ENCODE measurements at regions not wholly inside any gene's neighbourhood (a gene's known extent, or its start where the extent isn't known, plus 50 kb on each side); places are given as distances from the start of the nearest gene placed in this dataset.

- TF ChIP-seq EP300 (IDR thresholded peaks at IDR 0.05; ENCODE audit: borderline replicate concordance in 1 of 2, low read depth in 2 of 2, low read length in 2 of 2) (no peak), ZNF274 (IDR thresholded peaks at IDR 0.05; ENCODE audit: borderline replicate concordance, extremely low read depth, low read length) (no peak), SIN3A (conservative IDR thresholded peaks at IDR 0.05 in 1 of 2, IDR thresholded peaks at IDR 0.05 in 1 of 2; ENCODE audit: low read depth in 1 of 2, low read length in 2 of 2) (no peak), FOSL1 (IDR thresholded peaks at IDR 0.05; ENCODE audit: insufficient read depth, low read depth, low read length) (no peak), BRCA1 (IDR thresholded peaks at IDR 0.05; ENCODE audit: low read depth, low read length) (no peak), SRF (IDR thresholded peaks at IDR 0.05; ENCODE audit: low read depth, low read length) (no peak), CREB1 (IDR thresholded peaks at IDR 0.05) (no peak), HDAC2 (IDR thresholded peaks at IDR 0.05; ENCODE audit: borderline replicate concordance in 1 of 2, low read depth in 2 of 2, low read length in 2 of 2) (no peak), MAX (IDR thresholded peaks at IDR 0.05) (no peak), CHD1 (IDR thresholded peaks at IDR 0.05; ENCODE audit: low read depth, low read length) (no peak), TEAD4 (IDR thresholded peaks at IDR 0.05; ENCODE audit: low read depth, low read length) (no peak)
- TF ChIP-seq, protein P1, sequence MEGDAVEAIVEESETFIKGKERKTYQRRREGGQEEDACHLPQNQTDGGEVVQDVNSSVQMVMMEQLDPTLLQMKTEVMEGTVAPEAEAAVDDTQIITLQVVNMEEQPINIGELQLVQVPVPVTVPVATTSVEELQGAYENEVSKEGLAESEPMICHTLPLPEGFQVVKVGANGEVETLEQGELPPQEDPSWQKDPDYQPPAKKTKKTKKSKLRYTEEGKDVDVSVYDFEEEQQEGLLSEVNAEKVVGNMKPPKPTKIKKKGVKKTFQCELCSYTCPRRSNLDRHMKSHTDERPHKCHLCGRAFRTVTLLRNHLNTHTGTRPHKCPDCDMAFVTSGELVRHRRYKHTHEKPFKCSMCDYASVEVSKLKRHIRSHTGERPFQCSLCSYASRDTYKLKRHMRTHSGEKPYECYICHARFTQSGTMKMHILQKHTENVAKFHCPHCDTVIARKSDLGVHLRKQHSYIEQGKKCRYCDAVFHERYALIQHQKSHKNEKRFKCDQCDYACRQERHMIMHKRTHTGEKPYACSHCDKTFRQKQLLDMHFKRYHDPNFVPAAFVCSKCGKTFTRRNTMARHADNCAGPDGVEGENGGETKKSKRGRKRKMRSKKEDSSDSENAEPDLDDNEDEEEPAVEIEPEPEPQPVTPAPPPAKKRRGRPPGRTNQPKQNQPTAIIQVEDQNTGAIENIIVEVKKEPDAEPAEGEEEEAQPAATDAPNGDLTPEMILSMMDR (IDR thresholded peaks at IDR 0.05; ENCODE audit: control extremely low read depth in 1 of 3, insufficient read depth in 1 of 3, low read depth in 1 of 3, low read length in 3 of 3), result no peak
- TF ChIP-seq, protein P2, sequence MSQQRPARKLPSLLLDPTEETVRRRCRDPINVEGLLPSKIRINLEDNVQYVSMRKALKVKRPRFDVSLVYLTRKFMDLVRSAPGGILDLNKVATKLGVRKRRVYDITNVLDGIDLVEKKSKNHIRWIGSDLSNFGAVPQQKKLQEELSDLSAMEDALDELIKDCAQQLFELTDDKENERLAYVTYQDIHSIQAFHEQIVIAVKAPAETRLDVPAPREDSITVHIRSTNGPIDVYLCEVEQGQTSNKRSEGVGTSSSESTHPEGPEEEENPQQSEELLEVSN (IDR thresholded peaks at IDR 0.05), result no peak
- TF ChIP-seq, protein P3, sequence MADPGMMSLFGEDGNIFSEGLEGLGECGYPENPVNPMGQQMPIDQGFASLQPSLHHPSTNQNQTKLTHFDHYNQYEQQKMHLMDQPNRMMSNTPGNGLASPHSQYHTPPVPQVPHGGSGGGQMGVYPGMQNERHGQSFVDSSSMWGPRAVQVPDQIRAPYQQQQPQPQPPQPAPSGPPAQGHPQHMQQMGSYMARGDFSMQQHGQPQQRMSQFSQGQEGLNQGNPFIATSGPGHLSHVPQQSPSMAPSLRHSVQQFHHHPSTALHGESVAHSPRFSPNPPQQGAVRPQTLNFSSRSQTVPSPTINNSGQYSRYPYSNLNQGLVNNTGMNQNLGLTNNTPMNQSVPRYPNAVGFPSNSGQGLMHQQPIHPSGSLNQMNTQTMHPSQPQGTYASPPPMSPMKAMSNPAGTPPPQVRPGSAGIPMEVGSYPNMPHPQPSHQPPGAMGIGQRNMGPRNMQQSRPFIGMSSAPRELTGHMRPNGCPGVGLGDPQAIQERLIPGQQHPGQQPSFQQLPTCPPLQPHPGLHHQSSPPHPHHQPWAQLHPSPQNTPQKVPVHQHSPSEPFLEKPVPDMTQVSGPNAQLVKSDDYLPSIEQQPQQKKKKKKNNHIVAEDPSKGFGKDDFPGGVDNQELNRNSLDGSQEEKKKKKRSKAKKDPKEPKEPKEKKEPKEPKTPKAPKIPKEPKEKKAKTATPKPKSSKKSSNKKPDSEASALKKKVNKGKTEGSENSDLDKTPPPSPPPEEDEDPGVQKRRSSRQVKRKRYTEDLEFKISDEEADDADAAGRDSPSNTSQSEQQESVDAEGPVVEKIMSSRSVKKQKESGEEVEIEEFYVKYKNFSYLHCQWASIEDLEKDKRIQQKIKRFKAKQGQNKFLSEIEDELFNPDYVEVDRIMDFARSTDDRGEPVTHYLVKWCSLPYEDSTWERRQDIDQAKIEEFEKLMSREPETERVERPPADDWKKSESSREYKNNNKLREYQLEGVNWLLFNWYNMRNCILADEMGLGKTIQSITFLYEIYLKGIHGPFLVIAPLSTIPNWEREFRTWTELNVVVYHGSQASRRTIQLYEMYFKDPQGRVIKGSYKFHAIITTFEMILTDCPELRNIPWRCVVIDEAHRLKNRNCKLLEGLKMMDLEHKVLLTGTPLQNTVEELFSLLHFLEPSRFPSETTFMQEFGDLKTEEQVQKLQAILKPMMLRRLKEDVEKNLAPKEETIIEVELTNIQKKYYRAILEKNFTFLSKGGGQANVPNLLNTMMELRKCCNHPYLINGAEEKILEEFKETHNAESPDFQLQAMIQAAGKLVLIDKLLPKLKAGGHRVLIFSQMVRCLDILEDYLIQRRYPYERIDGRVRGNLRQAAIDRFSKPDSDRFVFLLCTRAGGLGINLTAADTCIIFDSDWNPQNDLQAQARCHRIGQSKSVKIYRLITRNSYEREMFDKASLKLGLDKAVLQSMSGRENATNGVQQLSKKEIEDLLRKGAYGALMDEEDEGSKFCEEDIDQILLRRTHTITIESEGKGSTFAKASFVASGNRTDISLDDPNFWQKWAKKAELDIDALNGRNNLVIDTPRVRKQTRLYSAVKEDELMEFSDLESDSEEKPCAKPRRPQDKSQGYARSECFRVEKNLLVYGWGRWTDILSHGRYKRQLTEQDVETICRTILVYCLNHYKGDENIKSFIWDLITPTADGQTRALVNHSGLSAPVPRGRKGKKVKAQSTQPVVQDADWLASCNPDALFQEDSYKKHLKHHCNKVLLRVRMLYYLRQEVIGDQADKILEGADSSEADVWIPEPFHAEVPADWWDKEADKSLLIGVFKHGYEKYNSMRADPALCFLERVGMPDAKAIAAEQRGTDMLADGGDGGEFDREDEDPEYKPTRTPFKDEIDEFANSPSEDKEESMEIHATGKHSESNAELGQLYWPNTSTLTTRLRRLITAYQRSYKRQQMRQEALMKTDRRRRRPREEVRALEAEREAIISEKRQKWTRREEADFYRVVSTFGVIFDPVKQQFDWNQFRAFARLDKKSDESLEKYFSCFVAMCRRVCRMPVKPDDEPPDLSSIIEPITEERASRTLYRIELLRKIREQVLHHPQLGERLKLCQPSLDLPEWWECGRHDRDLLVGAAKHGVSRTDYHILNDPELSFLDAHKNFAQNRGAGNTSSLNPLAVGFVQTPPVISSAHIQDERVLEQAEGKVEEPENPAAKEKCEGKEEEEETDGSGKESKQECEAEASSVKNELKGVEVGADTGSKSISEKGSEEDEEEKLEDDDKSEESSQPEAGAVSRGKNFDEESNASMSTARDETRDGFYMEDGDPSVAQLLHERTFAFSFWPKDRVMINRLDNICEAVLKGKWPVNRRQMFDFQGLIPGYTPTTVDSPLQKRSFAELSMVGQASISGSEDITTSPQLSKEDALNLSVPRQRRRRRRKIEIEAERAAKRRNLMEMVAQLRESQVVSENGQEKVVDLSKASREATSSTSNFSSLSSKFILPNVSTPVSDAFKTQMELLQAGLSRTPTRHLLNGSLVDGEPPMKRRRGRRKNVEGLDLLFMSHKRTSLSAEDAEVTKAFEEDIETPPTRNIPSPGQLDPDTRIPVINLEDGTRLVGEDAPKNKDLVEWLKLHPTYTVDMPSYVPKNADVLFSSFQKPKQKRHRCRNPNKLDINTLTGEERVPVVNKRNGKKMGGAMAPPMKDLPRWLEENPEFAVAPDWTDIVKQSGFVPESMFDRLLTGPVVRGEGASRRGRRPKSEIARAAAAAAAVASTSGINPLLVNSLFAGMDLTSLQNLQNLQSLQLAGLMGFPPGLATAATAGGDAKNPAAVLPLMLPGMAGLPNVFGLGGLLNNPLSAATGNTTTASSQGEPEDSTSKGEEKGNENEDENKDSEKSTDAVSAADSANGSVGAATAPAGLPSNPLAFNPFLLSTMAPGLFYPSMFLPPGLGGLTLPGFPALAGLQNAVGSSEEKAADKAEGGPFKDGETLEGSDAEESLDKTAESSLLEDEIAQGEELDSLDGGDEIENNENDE (IDR thresholded peaks at IDR 0.05; ENCODE audit: insufficient replicate concordance, low read length), result no peak
Measured at GRCh38 chr1:95496773-95497172, 262.8 kb downstream of the RWDD3 start.

All from H1 (cell line).